ENCODE measurements at regions not wholly inside any gene's neighbourhood (a gene's known extent, or its start where the extent isn't known, plus 50 kb on each side); places are given as distances from the start of the nearest gene placed in this dataset.

GRCh38 chr9:82263619-82264018 is 275.0 kb downstream of the SPATA31D1 start:
- TF ChIP-seq POLR2A (IDR thresholded peaks at IDR 0.05) = no peak
- no peak for TF ChIP-seq CTCF (IDR thresholded peaks at IDR 0.05)

Data from breast epithelium (tissue), 3 donors.